Smooth muscle cell of the brain vasculature (primary cell): ENCODE measurements at regions not wholly inside any gene's neighbourhood (a gene's known extent, or its start where the extent isn't known, plus 50 kb on each side); places are given as distances from the start of the nearest gene placed in this dataset.

Experiments
- DNase-seq: peaks from one replicate; pipeline ENCODE4 v3.0.0-alpha.2; 2012; ENCODE audit warnings: low read depth, low spot score

- no peak for DNase-seq
Measured at GRCh38 chr2:38173683-38174082, 97.7 kb upstream of the CYP1B1 start.

- peak; percentile 70 for DNase-seq
Measured at GRCh38 chr2:38171208-38171855, 95.4 kb upstream of the CYP1B1 start.

- no peak for DNase-seq
Measured at GRCh38 chr2:38170733-38171132, 94.8 kb upstream of the CYP1B1 start.

DNA sequence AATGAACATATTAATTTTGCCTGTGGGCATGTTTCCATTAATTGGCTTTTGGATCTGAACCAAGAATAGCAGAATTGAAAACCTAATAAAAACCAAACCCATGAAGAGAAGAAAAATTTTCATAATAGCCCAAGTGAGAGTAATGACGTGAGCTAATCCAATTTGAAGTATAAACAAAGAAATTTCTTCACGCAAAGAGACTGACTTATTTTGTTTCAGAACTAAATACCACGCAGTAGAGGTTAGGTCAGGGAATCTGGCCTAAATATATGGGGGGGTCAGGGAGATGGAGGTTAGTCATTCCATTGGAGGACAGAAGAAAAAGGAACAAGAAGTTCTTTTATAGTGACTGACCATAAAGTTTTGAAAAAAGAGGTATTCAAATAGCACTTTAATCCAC lies 94.1 kb upstream of the CYP1B1 start:
- no peak for DNase-seq

GRCh38 chr2:38168710-38169480 lies 92.9 kb upstream of the CYP1B1 start:
- no peak for DNase-seq

DNA sequence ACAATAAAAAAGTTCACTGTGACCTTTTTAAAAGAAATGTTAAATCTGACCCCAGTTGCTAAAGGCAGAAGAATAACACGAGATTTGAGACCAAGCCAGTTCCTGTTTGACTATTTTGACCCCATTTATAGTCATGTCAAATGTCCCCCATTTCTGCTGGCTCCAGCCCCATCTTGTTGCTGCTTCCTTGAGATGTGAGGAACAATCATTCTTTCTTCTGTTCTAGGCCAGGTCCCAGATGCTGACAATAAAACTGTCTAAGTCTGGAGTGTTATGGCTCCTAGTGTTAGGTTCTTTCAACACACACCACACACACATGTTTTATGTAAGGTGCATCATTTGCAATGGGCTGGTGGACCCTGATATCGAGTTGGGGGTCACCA lies 92.0 kb upstream of the CYP1B1 start:
- DNase-seq: no peak

DNA sequence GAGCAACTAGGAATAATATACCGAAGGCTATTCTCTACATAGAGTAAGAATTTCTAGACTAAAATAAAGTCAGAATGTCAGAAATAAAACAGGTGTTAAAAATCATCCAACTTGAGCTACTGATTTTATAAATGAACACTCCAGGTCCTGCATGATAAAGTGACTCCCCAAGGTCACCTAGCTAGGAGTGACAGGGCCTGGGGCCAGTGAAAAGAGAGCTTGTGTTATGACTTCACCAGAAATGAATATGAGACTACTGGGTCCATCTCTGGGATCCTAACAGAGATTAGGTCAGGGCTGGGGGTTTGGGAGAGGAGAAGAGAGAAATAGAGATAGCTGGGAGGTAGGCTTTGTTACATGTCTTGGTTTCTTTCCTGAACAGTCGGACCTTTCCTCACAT lies 89.7 kb upstream of the CYP1B1 start:
- DNase-seq: no peak

GRCh38 chr2:38164881-38165280 lies 88.9 kb upstream of the CYP1B1 start:
- DNase-seq: no peak

DNA sequence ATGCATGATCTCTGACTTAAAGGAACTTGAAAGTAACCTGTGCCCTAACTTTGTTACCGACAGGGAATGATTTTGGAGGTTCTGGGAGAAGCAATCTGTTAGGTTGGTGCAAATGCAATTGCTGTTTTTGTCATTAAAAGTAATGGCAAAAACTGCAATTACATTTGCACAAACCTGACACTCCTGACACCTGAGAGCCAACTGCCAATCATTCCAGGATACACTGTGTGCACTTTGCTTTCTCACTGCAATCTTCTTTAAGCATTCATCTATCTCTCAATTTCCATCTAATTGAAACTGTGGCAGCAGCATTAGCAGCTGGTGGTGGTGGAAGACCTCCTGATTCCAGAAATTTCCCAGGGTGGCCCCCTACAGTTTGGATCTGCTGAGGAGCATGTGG lies 87.6 kb upstream of the CYP1B1 start:
- DNase-seq: no peak

DNA sequence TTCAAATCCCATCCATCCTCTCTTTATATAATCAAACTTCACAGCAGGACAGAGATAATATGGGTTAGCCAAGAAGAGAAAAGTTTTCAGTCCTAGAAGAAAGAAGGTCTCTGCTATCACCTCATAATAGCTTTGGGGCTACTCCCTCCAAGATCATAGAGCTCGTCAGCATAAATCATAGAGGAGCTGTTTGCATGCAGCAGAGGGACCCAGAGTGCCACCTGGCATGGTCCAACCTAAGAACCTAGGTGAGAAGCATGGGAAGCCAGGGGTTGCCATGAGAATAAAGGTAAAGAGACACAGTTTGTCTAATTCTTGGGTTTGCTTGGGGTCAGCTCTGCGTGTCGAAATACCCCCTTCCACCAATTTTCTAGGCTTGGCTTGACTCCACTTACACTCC lies 87.1 kb upstream of the CYP1B1 start:
- no peak for DNase-seq

DNA sequence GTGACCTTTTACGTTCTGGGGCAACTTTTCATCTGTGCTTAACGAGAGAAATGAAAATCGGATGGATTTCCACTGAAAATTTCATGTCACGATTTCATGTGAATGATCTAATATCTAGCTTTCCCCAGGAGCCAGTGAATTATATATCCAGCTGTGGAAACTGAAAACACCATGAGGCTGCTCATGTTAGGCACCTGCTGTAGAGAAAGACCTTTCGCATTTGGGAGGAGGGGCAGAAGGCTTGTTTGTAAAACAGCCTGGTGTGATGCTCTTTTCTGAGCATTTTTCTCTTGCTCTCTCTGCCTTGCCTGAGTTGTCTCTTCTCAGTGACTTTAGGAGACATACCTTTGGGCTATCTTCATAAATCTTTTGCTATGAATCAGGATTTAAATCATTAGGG lies 84.6 kb upstream of the CYP1B1 start:
- DNase-seq: no peak

GRCh38 chr2:38159597-38159996 lies 83.6 kb upstream of the CYP1B1 start:
- DNase-seq: no peak

- DNase-seq: no peak
Measured at GRCh38 chr2:38159191-38159590, 83.2 kb upstream of the CYP1B1 start.

GRCh38 chr2:38158378-38159118 lies 82.6 kb upstream of the CYP1B1 start:
- no peak for DNase-seq

GRCh38 chr2:38156436-38156835 lies 80.5 kb upstream of the CYP1B1 start:
- no peak for DNase-seq

DNA sequence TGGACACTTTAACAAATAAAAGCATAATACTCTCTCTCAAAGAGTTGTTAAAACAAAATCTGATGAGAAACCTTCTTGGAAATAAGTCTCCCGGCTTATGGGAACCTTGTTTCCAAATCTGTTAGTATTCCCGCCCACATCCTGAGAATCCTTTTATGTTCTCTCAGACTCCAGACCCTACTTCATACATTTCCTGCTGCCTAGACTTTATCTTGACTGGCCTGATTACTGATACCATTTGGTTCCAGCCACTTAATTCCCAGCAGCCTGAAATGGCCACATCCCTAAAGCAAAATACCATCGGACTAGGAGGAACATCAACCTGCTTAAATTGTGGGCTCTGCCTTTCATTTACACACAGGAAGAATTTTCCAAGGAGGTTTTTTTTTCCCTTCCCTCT lies 79.1 kb upstream of the CYP1B1 start:
- no peak for DNase-seq

DNA sequence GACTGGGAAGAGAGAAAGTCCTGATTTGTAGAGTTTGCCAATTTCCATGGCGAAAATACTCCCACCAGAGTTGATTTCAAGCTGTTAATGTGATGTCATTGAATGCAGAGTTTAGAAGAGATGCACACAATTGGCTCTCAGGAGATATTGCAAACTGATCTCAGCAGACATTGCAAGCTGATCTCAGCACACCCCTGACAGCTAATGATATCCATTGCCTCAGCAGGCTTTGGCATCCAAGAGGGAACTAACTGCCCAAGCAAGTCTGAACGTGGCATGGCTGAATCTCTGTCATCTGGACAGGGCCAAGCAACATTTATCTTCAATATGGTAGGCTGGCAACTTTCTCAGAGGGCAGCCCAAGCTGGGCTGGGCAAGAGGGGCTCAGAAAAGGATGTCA lies 78.4 kb upstream of the CYP1B1 start:
- DNase-seq: no peak

DNA sequence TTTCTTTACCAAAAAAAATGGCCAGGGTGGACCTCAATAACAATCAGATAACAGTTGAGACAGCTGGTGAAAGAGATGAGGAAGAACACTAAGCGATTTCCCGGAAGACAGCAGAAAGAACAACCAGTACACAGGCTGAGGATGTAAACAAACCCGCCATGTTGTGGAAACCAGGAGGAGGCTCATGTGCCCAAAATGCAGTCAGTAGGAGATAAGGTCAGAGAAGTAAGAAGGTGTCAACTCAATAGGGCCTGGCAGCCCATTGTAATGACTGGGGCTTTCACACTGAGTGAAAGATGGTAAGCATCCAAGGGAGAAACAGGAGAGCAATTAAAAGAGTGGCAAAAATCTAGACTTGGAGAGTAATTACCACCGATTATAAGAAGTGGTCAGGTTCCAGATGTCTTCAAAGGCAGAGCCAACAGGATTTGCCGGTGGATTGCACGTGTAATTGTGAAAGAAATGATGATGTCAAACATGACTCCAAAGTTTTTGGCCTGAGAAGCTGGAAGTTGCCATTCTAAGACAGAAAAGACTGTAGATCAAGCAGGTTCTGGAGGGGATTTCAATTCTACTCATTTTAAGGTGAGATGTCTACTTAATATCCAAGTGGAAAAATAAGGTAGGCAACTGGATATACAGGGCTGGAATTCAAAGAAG lies 77.7 kb upstream of the CYP1B1 start:
- no peak for DNase-seq

GRCh38 chr2:38152913-38153312 lies 77.0 kb upstream of the CYP1B1 start:
- no peak for DNase-seq

- no peak for DNase-seq
Measured at GRCh38 chr2:38152035-38152434, 76.1 kb upstream of the CYP1B1 start.

DNA sequence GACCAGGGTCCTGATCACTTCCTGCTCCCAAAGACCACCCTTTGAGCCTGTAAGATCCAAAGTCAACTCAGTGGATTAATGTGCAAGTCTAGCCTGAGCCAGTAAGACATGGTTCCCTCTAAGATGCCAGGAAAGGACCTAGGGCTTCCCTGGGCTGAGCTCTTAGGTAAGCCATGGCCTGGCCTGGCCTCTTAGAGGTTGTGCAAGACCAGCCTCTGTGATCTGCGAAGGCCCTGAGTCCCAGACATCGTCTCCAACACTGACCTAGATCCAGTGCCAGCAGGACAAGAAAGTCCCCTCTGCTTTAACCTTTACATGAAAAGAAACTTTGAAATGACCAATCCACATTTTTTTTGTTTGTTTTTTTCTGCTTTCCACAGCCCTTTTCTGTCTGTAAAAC lies 73.6 kb upstream of the CYP1B1 start:
- no peak for DNase-seq

GRCh38 chr2:38148501-38148900 lies 72.5 kb upstream of the CYP1B1 start:
- no peak for DNase-seq
